ENCODE measurements at regions not wholly inside any gene's neighbourhood (a gene's known extent, or its start where the extent isn't known, plus 50 kb on each side); places are given as distances from the start of the nearest gene placed in this dataset.

GRCh38 chr15:46670258-46670657, 1035.4 kb downstream of the SQOR start:
- no peaks in the 10 kb centered on the region for H3K27me3 ChIP-seq
- TF ChIP-seq POLR2A (IDR thresholded peaks at IDR 0.05) (no peak), CTCF (IDR thresholded peaks at IDR 0.05) (no peak)
- H3K4me3 ChIP-seq, result no peak overlapping the region
- WGBS, 4 donors, result 81 to 84% (median 82%) methylated on average over 2 of the region's 2 CpGs
- H3K27ac ChIP-seq, result no peak overlapping the region
- H3K4me1 ChIP-seq (replicated peaks in 1 of 2), result no peaks in the 10 kb centered on the region
- no peak for DNase-seq
- H3K36me3 ChIP-seq (replicated peaks in 1 of 2), result no peaks in the 10 kb centered on the region
- intact Hi-C loops (cut with DNase I), result no loop called here
- H3K9me3 ChIP-seq (replicated peaks in 1 of 3), result no peaks in the 10 kb centered on the region

- TF ChIP-seq POLR2A (IDR thresholded peaks at IDR 0.05) (no peak), CTCF (IDR thresholded peaks at IDR 0.05) (no peak)
- no peak overlapping the region for H3K27ac ChIP-seq
- no peaks in the 10 kb centered on the region for H3K9me3 ChIP-seq (replicated peaks in 1 of 3)
- H3K27me3 ChIP-seq, result no peaks in the 10 kb centered on the region
- no peak overlapping the region for H3K4me3 ChIP-seq
- DNase-seq, result no peak
- H3K36me3 ChIP-seq (replicated peaks in 1 of 2), result no peaks in the 10 kb centered on the region
- no peaks in the 10 kb centered on the region for H3K4me1 ChIP-seq (replicated peaks in 1 of 2)
- intact Hi-C loops (cut with DNase I), result no loop called here
- WGBS, 4 donors, result 61 to 78% (median 70%) methylated on average over 1 of the region's 1 CpG
Measured at GRCh38 chr15:46671336-46671735, 1036.5 kb downstream of the SQOR start.

GRCh38 chr15:46672041-46672440, 1037.2 kb downstream of the SQOR start:
- no peak for DNase-seq
- Histone ChIP-seq H3K4me3 (no peak overlapping the region), H3K9me3 (replicated peaks in 1 of 3) (no peaks in the 10 kb centered on the region), H3K36me3 (replicated peaks in 1 of 2) (no peaks in the 10 kb centered on the region), H3K27ac (no peak overlapping the region), H3K27me3 (no peaks in the 10 kb centered on the region), H3K4me1 (replicated peaks in 1 of 2) (no peaks in the 10 kb centered on the region)
- intact Hi-C loops (cut with DNase I), result no loop called here
- TF ChIP-seq CTCF (IDR thresholded peaks at IDR 0.05) (no peak), POLR2A (IDR thresholded peaks at IDR 0.05) (no peak)
- WGBS, 4 donors, result 45 to 62% (median 49%) methylated on average over 5 of the region's 5 CpGs

- 69 to 76% (median 73%) methylated on average over 9 of the region's 9 CpGs for WGBS, 4 donors
- H3K36me3 ChIP-seq (replicated peaks in 1 of 2), result no peaks in the 10 kb centered on the region
- no peaks in the 10 kb centered on the region for H3K27me3 ChIP-seq
- no peak for DNase-seq
- no peak for TF ChIP-seq POLR2A (IDR thresholded peaks at IDR 0.05)
- no peak for TF ChIP-seq CTCF (IDR thresholded peaks at IDR 0.05)
- no peak overlapping the region for H3K27ac ChIP-seq
- H3K4me1 ChIP-seq (replicated peaks in 1 of 2), result no peaks in the 10 kb centered on the region
- intact Hi-C loops (cut with DNase I), result no loop called here
- H3K4me3 ChIP-seq, result no peak overlapping the region
- no peaks in the 10 kb centered on the region for H3K9me3 ChIP-seq (replicated peaks in 1 of 3)
Measured at GRCh38 chr15:46676233-46677206, 1040.8 kb upstream of the SEMA6D start.

Measured in adrenal gland (tissue), 9 donors.